ENCODE measurements at regions not wholly inside any gene's neighbourhood (a gene's known extent, or its start where the extent isn't known, plus 50 kb on each side); places are given as distances from the start of the nearest gene placed in this dataset.

- DNase-seq: no peak
Observed at GRCh38 chr13:22200440-22200839, 529.6 kb downstream of the FGF9 start.

GRCh38 chr13:22201375-22201925 lies 530.6 kb downstream of the FGF9 start:
- no peak for DNase-seq

GRCh38 chr13:22210134-22210930 lies 539.5 kb downstream of the FGF9 start:
- DNase-seq: no peak

- no peak for DNase-seq
Observed at GRCh38 chr13:22211876-22212275, 541.0 kb downstream of the FGF9 start.

- DNase-seq: no peak
Observed at GRCh38 chr13:22212576-22212975, 541.7 kb downstream of the FGF9 start.

GRCh38 chr13:22214184-22214583 lies 543.3 kb downstream of the FGF9 start:
- DNase-seq: no peak

GRCh38 chr13:22218797-22219196 lies 547.9 kb downstream of the FGF9 start:
- DNase-seq: no peak

- no peak for DNase-seq
Observed at GRCh38 chr13:22219709-22220108, 548.8 kb downstream of the FGF9 start.

GRCh38 chr13:22220151-22221135 lies 549.6 kb downstream of the FGF9 start:
- no peak for DNase-seq

GRCh38 chr13:22223411-22223810 lies 552.5 kb downstream of the FGF9 start:
- no peak for DNase-seq

GRCh38 chr13:22226086-22226485 lies 555.2 kb downstream of the FGF9 start:
- no peak for DNase-seq

GRCh38 chr13:22227895-22228294 lies 557.0 kb downstream of the FGF9 start:
- no peak for DNase-seq

GRCh38 chr13:22229916-22230315 lies 559.0 kb downstream of the FGF9 start:
- no peak for DNase-seq

- DNase-seq: no peak
Observed at GRCh38 chr13:22232186-22232585, 561.3 kb downstream of the FGF9 start.

- DNase-seq: peak; percentile 6
Observed at GRCh38 chr13:22235285-22235949, 564.5 kb downstream of the FGF9 start.

GRCh38 chr13:22235950-22236290 lies 565.0 kb downstream of the FGF9 start:
- no peak for DNase-seq

GRCh38 chr13:22238269-22238668 lies 567.4 kb downstream of the FGF9 start:
- no peak for DNase-seq

- DNase-seq: no peak
Observed at GRCh38 chr13:22240716-22241115, 569.8 kb downstream of the FGF9 start.

- no peak for DNase-seq
Observed at GRCh38 chr13:22243469-22244163, 572.7 kb downstream of the FGF9 start.

- DNase-seq: no peak
Observed at GRCh38 chr13:22252281-22252830, 581.5 kb downstream of the FGF9 start.

GRCh38 chr13:22253107-22253506 lies 582.2 kb downstream of the FGF9 start:
- DNase-seq: no peak

- no peak for DNase-seq
Observed at GRCh38 chr13:22256111-22256639, 585.3 kb downstream of the FGF9 start.
